Gastrocnemius medialis (tissue), 4 donors: ENCODE measurements at regions not wholly inside any gene's neighbourhood (a gene's known extent, or its start where the extent isn't known, plus 50 kb on each side); places are given as distances from the start of the nearest gene placed in this dataset.

ENCODE experiments used
- ATAC-seq, 2 donors: fragments of 150-250 bp; one replicate each; pipeline ENCODE4 v1.9.1; 2016
- DNase-seq, 2 donors: peaks; one replicate each; pipeline ENCODE4 v3.0.0-alpha.2; 2019
- H3K27ac ChIP-seq, 4 donors: fragments of 200-600 bp; sonication (generic); 1 replicate in 1 of 4; 2 replicates in 3 of 4; pipeline ENCODE4 v1.5.1; 2016 to 2018; ENCODE audit warnings: mild to moderate bottlenecking in 2 of 4, moderate library complexity in 1 of 4
- H3K27me3 ChIP-seq, 3 donors: fragments of 200-600 bp; sonication (generic) in 2 of 3; 1 replicate in 1 of 3; 2 replicates in 2 of 3; pipeline versions ENCODE4 v1.5.1 to v1.6.0; 2016 to 2019; ENCODE audit warnings: mild to moderate bottlenecking in 1 of 3, moderate library complexity in 1 of 3
- H3K36me3 ChIP-seq, 2 donors: fragments of 200-600 bp; sonication (generic) in 1 of 2; one replicate each; pipeline ENCODE4 v1.5.1; 2017 to 2018
- H3K4me1 ChIP-seq, 2 donors: fragments of 200-600 bp; sonication (generic) in 1 of 2; one replicate each; pipeline ENCODE4 v1.5.1; 2016 to 2017; ENCODE audit warnings: mild to moderate bottlenecking in 2 of 2
- H3K4me3 ChIP-seq, 4 donors: fragments of 200-600 bp; sonication (generic) in 3 of 4; 1 replicate in 1 of 4; 2 replicates in 3 of 4; pipeline ENCODE4 v1.5.1; 2016 to 2019; ENCODE audit warnings: mild to moderate bottlenecking in 2 of 4
- H3K9me3 ChIP-seq, 3 donors: fragments of 200-600 bp; sonication (generic) in 2 of 3; 1 replicate in 1 of 3; 2 replicates in 2 of 3; pipeline ENCODE4 v1.5.1; 2016 to 2019
- CTCF ChIP-seq, 5 experiments: fragments of 450-650 bp in 3 of 5; fragments of 200-600 bp in 2 of 5; sonication (generic) in 2 of 5; IDR thresholded peaks in 4 of 5; conservative IDR thresholded peaks in 1 of 5; 1 replicate in 4 of 5; 2 replicates in 1 of 5; pipeline ENCODE4 v1.5.1; 2016 to 2019; ENCODE audit warnings: antibody characterized with exemption in 5 of 5, mild to moderate bottlenecking in 3 of 5, moderate library complexity in 3 of 5
- POLR2A ChIP-seq, 2 donors: fragments of 450-650 bp; IDR thresholded peaks; one replicate each; pipeline ENCODE4 v1.6.1; 2017; ENCODE audit warnings: antibody characterized with exemption in 2 of 2, mild to moderate bottlenecking in 2 of 2, moderate library complexity in 2 of 2
- in situ Hi-C, 4 donors: fragments of 200-750 bp; cut with MboI; loops; one replicate each; pipeline versions ENCODE4 v1.15.0 to v1.8.0; 2017; ENCODE audit warnings: low sequenced_read_pairs in 4 of 4
- intact Hi-C: fragments of 100-400 bp; cut with DNase I; formaldehyde crosslinking; loops from one replicate; pipeline ENCODE4 v1.15.1; 2023; ENCODE audit warnings: low total_unique reads

GRCh38 chr9:29044959-29045358, 1471.7 kb upstream of the C9orf72 start:
- in situ Hi-C loops, result loop anchor here in 1 of 4 donors (10.0 kb wide), 1 partner anchor 60 kb away; no protein-coding TSS in a partner anchor
- TF ChIP-seq CTCF (IDR thresholded peaks at IDR 0.05 in 4 of 5, conservative IDR thresholded peaks at IDR 0.05 in 1 of 5) (no peak), POLR2A (IDR thresholded peaks at IDR 0.05) (no peak)

GRCh38 chr9:29060041-29060440, 1486.8 kb upstream of the C9orf72 start:
- intact Hi-C loops, result no loop called here
- Histone ChIP-seq H3K36me3 (no peaks in the 10 kb centered on the region), H3K27ac (no peak overlapping the region), H3K4me1 (no peaks in the 10 kb centered on the region), H3K27me3 (no peaks in the 10 kb centered on the region), H3K9me3 (no peaks in the 10 kb centered on the region), H3K4me3 (no peak overlapping the region)
- TF ChIP-seq CTCF (IDR thresholded peaks at IDR 0.05 in 4 of 5, conservative IDR thresholded peaks at IDR 0.05 in 1 of 5) (no peak), POLR2A (IDR thresholded peaks at IDR 0.05) (no peak)
- ATAC-seq (no peak), DNase-seq (no peak)
- in situ Hi-C loops, result no loop called here

More at GRCh38 chr9:29044959-29045358, 1471.7 kb upstream of the C9orf72 start:
- Histone ChIP-seq H3K36me3 (no peaks in the 10 kb centered on the region), H3K4me3 (no peak overlapping the region), H3K4me1 (no peaks in the 10 kb centered on the region), H3K27ac (no peak overlapping the region), H3K9me3 (no peaks in the 10 kb centered on the region), H3K27me3 (no peaks in the 10 kb centered on the region)
- intact Hi-C loops, result no loop called here
- no peak for DNase-seq
- ATAC-seq, result no peak

GRCh38 chr9:29062446-29062845, 1489.2 kb upstream of the C9orf72 start:
- intact Hi-C loops (no loop called here), in situ Hi-C loops (no loop called here)
- no peaks in the 10 kb centered on the region for H3K27me3 ChIP-seq
- H3K36me3 ChIP-seq, result no peaks in the 10 kb centered on the region
- no peaks in the 10 kb centered on the region for H3K4me1 ChIP-seq
- H3K4me3 ChIP-seq, result no peak overlapping the region
- H3K27ac ChIP-seq, result no peak overlapping the region
- DNase-seq (no peak), ATAC-seq (no peak)
- TF ChIP-seq CTCF (IDR thresholded peaks at IDR 0.05 in 4 of 5, conservative IDR thresholded peaks at IDR 0.05 in 1 of 5), result no peak
- no peak for TF ChIP-seq POLR2A (IDR thresholded peaks at IDR 0.05)
- H3K9me3 ChIP-seq, result no peaks in the 10 kb centered on the region

GRCh38 chr9:29063031-29063430, 1489.8 kb upstream of the C9orf72 start:
- no peaks in the 10 kb centered on the region for H3K36me3 ChIP-seq
- no peaks in the 10 kb centered on the region for H3K4me1 ChIP-seq
- DNase-seq (no peak), ATAC-seq (no peak)
- in situ Hi-C loops, result no loop called here
- intact Hi-C loops, result no loop called here
- no peaks in the 10 kb centered on the region for H3K9me3 ChIP-seq
- TF ChIP-seq CTCF (IDR thresholded peaks at IDR 0.05 in 4 of 5, conservative IDR thresholded peaks at IDR 0.05 in 1 of 5) (no peak), POLR2A (IDR thresholded peaks at IDR 0.05) (no peak)
- no peak overlapping the region for H3K4me3 ChIP-seq
- H3K27me3 ChIP-seq, result no peaks in the 10 kb centered on the region
- no peak overlapping the region for H3K27ac ChIP-seq

GRCh38 chr9:29066141-29066640, 1492.9 kb upstream of the C9orf72 start:
- Histone ChIP-seq H3K9me3 (no peaks in the 10 kb centered on the region), H3K27me3 (no peaks in the 10 kb centered on the region), H3K4me1 (no peaks in the 10 kb centered on the region), H3K4me3 (no peak overlapping the region), H3K36me3 (no peaks in the 10 kb centered on the region), H3K27ac (no peak overlapping the region)
- TF ChIP-seq CTCF (IDR thresholded peaks at IDR 0.05 in 4 of 5, conservative IDR thresholded peaks at IDR 0.05 in 1 of 5), result no peak
- in situ Hi-C loops, result no loop called here
- ATAC-seq (no peak), DNase-seq (no peak)
- intact Hi-C loops, result no loop called here
